Lower lobe of right lung (tissue), 2 donors: ENCODE measurements at regions not wholly inside any gene's neighbourhood (a gene's known extent, or its start where the extent isn't known, plus 50 kb on each side); places are given as distances from the start of the nearest gene placed in this dataset.

Experiments used
- ATAC-seq, 2 donors: fragments of 200-7000 bp; cut with Tn5 transposase; one replicate each; pipeline ENCODE4 v1.9.1; 2020 to 2022; ENCODE audit warnings: mild to moderate bottlenecking in 2 of 2, moderate library complexity in 2 of 2
- DNase-seq: peaks from one replicate; pipeline ENCODE4 v3.0.0-alpha.2; 2020
- H3K27ac ChIP-seq: fragments of 200-600 bp; one replicate; pipeline ENCODE4 v1.8.0; 2022
- H3K27me3 ChIP-seq: fragments of 200-600 bp; one replicate; pipeline ENCODE4 v1.8.0; 2022; ENCODE audit warnings: low read depth
- H3K36me3 ChIP-seq: fragments of 200-600 bp; one replicate; pipeline ENCODE4 v1.8.0; 2022; ENCODE audit warnings: mild to moderate bottlenecking
- H3K4me1 ChIP-seq: fragments of 200-600 bp; one replicate; pipeline ENCODE4 v1.8.0; 2022
- H3K4me3 ChIP-seq: fragments of 200-600 bp; one replicate; pipeline ENCODE4 v1.8.0; 2022; ENCODE audit warnings: mild to moderate bottlenecking
- H3K9me3 ChIP-seq: fragments of 200-600 bp; one replicate; pipeline ENCODE4 v1.8.0; 2022
- intact Hi-C: fragments of 100-400 bp; cut with DNase I; formaldehyde crosslinking; loops from one replicate; pipeline ENCODE4 v1.11.0; 2022
- TF ChIP-seq, protein P1 (sequence below): fragments of 200-600 bp; IDR thresholded peaks from one replicate; pipeline ENCODE4 v1.8.0; 2022; ENCODE audit warnings: antibody characterized with exemption, mild to moderate bottlenecking
- donor health status: DM: no; HTN: yes; CAD: no; lungs with severe emphysema.

DNA sequence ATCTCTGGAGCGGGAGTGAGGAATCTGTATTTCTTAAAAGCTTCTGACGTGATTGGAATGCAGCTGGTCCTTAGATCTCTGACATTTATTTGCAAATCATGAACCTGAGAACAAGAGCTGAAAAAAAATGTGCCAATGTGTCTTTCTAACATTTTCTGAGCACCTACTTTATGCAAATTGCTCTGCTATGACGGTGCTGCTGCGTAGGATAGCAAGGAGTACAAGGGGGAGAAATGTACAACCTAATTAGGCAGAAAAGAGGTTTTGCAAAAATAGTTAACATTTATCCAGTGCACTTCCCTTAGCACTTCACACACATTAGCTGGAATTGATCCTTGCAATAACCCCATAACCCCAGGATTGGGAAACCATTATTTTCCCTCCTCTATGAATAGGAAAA lies 357.5 kb downstream of the TLE4 start:
- Histone ChIP-seq H3K27ac (no peak overlapping the region), H3K4me1 (no peaks in the 10 kb centered on the region), H3K4me3 (no peak overlapping the region), H3K27me3 (no peaks in the 10 kb centered on the region), H3K36me3 (no peaks in the 10 kb centered on the region), H3K9me3 (no peaks in the 10 kb centered on the region)
- ATAC-seq (no peak), DNase-seq (no peak)
- TF ChIP-seq, protein P1, sequence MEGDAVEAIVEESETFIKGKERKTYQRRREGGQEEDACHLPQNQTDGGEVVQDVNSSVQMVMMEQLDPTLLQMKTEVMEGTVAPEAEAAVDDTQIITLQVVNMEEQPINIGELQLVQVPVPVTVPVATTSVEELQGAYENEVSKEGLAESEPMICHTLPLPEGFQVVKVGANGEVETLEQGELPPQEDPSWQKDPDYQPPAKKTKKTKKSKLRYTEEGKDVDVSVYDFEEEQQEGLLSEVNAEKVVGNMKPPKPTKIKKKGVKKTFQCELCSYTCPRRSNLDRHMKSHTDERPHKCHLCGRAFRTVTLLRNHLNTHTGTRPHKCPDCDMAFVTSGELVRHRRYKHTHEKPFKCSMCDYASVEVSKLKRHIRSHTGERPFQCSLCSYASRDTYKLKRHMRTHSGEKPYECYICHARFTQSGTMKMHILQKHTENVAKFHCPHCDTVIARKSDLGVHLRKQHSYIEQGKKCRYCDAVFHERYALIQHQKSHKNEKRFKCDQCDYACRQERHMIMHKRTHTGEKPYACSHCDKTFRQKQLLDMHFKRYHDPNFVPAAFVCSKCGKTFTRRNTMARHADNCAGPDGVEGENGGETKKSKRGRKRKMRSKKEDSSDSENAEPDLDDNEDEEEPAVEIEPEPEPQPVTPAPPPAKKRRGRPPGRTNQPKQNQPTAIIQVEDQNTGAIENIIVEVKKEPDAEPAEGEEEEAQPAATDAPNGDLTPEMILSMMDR: no peak
- intact Hi-C loops: no loop called here

DNA sequence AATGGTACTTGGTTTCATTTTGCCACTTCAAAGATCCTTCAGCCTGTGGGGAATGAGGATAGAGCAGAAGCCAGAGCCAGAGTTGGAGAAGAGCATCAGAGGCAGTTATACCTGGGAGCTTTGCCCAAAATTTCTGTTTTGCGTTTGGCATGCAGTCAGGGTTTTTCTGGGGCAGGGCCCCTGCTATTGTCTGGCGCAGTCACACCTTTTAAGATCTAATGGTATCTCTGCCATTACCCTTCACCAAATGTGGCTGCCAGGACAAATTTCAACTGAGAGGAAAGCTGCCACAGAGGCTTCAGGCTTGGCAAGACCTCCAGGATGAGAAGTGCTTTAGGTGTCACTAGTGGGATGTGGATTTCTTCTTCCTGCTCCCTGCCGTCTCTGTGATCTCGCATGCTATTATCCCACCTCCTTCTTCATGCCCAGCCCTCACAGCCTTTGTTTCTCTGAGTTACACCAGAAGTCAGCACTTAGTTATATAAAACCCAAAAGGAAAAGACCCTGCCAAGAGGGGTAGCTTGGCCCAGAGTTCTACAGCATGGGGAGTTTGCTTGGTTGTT lies 357.0 kb downstream of the TLE4 start:
- H3K27ac ChIP-seq: no peak overlapping the region
- H3K36me3 ChIP-seq: no peaks in the 10 kb centered on the region
- no peak overlapping the region for H3K4me3 ChIP-seq
- DNase-seq (no peak), ATAC-seq (no peak)
- H3K27me3 ChIP-seq: no peaks in the 10 kb centered on the region
- no peaks in the 10 kb centered on the region for H3K4me1 ChIP-seq
- TF ChIP-seq, protein P1: no peak
- intact Hi-C loops: no loop called here
- H3K9me3 ChIP-seq: no peaks in the 10 kb centered on the region

DNA sequence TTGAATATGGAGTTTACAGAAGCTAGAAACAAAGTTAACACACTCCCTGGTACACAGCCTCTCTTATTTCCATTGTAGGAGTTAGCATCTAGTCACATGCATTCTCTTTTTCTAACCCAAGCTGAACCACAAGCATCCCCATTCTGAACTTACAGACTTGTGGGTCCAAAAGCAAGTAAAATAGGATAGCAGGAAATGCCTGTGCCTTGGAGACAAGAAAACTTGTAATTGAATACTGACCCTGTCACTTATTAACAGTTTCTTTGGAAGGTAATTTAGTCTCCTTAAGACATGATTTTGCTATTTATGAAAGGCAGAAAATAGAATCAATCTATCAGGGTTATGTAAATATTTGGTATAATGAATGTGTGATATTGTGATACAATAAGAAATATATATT lies 353.6 kb downstream of the TLE4 start:
- TF ChIP-seq, protein P1: no peak
- H3K9me3 ChIP-seq: no peaks in the 10 kb centered on the region
- DNase-seq: no peak

DNA sequence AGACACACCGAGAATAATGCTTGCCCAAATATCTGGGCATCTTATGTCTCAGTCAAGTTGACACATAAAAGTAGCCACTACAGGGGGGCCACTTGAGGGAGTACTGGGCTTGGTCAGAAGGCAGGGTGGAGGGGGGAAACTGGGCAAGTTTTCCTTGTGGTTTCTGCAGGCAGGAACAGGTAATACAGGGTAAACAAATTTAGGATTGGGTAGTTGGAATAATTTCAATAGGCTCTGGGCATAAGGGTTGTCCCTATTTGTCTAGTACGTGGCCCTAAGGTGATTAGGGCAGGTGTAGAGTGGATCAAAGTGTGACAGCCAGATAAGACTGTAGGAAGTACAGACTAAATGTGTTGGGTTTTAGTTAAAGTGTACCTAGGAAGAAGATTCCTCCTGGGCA lies 353.1 kb downstream of the TLE4 start:
- Histone ChIP-seq H3K4me3 (no peak overlapping the region), H3K9me3 (no peaks in the 10 kb centered on the region), H3K4me1 (no peaks in the 10 kb centered on the region), H3K27ac (no peak overlapping the region), H3K27me3 (no peaks in the 10 kb centered on the region), H3K36me3 (no peaks in the 10 kb centered on the region)
- ATAC-seq (peak; percentile 54 to 67), DNase-seq (no peak)
- TF ChIP-seq, protein P1: no peak
- intact Hi-C loops: no loop called here

More for the DNA sequence above, 353.6 kb downstream of the TLE4 start:
- no peak overlapping the region for H3K4me3 ChIP-seq
- H3K27me3 ChIP-seq: no peaks in the 10 kb centered on the region
- no peak for ATAC-seq
- intact Hi-C loops: no loop called here
- no peak overlapping the region for H3K27ac ChIP-seq
- H3K4me1 ChIP-seq: no peaks in the 10 kb centered on the region
- no peaks in the 10 kb centered on the region for H3K36me3 ChIP-seq

DNA sequence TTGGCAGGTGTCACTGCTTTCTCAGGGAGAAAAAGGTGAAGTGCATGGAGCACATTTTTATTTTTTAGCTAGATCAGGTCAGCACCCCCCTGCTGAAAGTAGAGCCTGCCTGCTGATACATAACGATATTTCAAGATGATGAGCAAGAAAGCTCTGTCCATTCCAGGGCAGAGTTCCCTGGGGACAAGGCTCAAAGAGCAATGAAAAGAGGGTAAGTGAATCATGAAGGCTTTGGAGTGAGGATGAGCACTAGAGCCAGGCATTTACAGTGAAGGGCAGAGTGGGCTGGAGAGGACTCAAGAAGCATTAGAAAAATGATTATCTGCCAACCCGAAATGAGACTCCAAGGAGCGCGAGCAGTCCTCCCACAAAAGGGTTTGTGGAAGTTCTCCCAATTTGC lies 345.7 kb downstream of the TLE4 start:
- Histone ChIP-seq H3K27ac (no peak overlapping the region), H3K4me1 (no peaks in the 10 kb centered on the region), H3K36me3 (no peaks in the 10 kb centered on the region), H3K9me3 (no peaks in the 10 kb centered on the region), H3K27me3 (no peaks in the 10 kb centered on the region), H3K4me3 (no peak overlapping the region)
- TF ChIP-seq, protein P1: no peak
- ATAC-seq (no peak), DNase-seq (no peak)
- intact Hi-C loops: no loop called here

DNA sequence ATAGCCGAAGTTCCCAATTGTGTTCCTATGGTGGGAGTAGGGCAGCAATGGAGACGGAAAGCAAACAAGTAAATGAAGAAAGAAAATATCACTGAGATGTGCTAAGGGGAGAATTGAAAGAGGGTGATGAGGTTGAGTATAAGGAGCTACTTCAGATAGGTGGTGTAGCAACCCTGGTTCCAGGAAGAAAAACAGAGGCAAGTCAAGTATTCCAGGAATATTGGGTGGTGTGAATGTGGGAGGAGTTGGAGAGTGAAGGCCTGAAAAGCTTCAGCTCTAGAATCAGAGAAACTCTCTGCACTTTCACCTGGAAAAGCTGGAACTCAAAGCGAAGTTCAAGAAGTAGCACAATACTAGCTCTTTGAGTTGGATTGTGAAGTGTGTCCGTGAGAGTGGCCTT lies 342.1 kb downstream of the TLE4 start:
- H3K27me3 ChIP-seq: no peaks in the 10 kb centered on the region
- TF ChIP-seq, protein P1: no peak
- ATAC-seq (peak; percentile 64 to 65), DNase-seq (no peak)
- H3K36me3 ChIP-seq: no peaks in the 10 kb centered on the region
- no peaks in the 10 kb centered on the region for H3K4me1 ChIP-seq
- no peak overlapping the region for H3K27ac ChIP-seq
- intact Hi-C loops: no loop called here
- H3K9me3 ChIP-seq: no peaks in the 10 kb centered on the region
- no peak overlapping the region for H3K4me3 ChIP-seq
